Hepatic stellate cell (primary cell): ENCODE measurements at regions not wholly inside any gene's neighbourhood (a gene's known extent, or its start where the extent isn't known, plus 50 kb on each side); places are given as distances from the start of the nearest gene placed in this dataset.
A peak's percentile ranks its signal among the peaks of the same experiment; 100 is the strongest.

Source experiments
- DNase-seq: peaks from one replicate; pipeline ENCODE4 v3.0.0; 2011; ENCODE audit warnings: low spot score

DNA sequence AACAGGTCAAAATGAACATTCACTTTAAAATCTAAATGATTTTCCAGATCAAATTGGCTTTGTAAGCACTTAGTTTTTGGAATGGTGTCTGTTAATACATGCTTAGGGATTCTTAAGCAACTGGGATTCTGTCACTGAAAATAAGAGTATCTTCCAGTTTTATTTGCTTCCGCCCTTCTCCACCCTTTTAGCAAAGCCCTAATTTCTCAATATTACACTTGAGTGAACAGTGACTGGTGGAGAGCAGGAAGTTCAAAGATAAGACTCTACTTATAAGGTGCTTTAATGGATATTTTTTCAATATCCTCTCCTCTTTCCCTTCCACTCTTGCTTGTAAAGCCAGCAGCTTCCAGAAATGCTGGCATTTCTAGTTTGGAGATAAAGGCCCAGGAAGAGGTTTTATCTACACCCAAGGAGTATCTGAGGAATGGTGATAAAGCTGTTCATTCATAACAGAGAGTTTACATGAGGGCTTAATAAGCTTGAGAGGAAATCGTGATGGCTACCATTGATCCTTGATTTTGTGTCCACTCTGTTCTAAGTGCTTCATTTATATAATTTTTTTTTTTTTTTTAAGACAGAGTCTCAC is 265.9 kb upstream of the PRICKLE1 start:
- DNase-seq: no peak

DNA sequence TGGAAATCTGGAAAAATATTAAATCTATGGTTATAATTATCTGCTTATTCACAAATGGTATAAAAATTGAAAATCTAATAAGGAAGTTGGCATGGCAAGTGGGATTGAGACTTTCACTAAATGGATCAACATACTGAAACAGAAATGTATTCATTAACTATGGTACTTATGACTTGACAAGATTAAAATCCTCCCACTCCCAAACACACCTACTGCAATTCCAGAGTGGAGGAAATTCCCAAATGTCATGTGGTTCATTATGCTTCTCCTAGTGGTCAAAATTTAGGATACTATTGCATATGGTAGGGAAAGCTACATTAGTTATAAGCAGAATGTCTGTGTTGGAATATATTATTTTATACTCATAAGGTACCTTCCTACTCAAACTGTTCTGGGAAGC is 265.3 kb upstream of the PRICKLE1 start:
- DNase-seq: no peak

DNA sequence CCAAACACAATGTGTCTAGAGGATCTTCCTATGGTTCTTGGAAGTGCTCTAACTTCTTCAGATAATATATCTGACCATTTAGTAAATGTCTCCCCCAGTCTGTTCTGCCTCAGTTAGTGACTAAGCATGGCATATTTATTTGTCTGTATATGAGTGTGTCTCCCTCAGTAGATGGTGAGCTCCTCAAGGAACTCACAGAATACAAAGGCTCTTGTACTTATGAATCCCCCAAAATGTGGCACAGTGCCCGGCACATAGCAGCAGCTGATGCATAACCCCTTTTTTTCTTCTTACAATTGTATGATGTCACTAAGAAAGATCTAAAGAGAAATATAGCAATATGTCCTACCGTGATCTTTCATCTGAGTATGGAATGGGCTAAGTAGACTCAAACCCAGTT is 264.7 kb upstream of the PRICKLE1 start:
- DNase-seq: no peak

DNA sequence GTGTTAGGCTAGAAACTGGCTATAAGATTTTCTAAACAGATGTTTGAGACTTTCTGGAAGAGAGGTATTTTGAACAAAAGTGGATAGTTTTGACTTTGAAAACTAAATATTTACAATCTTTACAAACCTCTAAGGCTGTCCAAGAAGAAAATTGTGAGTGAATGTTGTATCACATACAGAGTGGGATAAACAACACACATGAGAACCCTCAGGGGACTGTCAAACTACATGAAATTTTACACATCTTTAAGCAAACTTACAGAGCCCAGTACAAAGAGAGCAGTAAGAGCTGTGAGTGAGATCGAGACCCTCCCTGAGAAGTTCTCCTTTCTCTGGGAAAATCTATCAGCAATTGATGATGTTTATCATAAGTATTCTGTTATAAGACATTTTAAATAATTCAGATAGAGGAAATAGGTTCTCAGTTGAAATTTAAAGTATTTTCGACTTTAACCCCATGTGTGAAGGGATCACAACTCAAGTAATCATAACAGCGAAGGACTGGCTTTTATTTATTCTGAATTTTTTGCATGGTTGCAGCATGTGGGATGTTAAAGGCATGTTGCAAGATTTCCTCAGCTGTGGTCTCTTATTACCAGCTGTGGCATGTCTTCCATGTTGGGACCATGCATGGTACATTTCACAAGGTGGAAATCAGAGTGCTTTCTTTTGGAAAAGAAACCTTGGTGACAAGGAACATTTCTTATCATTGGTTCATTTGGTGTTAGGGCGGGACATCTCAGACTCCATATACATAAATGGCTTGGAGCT is 264.0 kb upstream of the PRICKLE1 start:
- DNase-seq: no peak

DNA sequence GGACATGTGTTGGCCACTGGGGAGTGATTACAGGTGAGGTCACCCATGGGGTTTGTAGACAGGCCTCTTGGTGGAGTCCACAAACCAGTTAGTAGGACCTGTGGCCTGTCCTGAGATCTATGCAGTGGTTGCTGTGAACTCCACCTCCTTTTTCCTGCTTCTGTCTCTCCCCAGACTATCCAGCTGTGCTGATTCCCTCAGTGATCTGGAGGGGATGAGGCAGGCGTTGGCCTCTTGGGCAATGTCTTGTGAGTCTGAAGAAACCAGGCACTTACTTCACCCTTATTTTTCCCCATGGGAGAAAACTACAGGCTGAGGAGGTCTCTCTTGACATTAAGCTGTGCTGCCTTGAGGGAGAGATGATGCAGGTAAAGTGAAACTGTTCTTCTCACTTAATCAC is 257.2 kb upstream of the PRICKLE1 start:
- no peak for DNase-seq

DNA sequence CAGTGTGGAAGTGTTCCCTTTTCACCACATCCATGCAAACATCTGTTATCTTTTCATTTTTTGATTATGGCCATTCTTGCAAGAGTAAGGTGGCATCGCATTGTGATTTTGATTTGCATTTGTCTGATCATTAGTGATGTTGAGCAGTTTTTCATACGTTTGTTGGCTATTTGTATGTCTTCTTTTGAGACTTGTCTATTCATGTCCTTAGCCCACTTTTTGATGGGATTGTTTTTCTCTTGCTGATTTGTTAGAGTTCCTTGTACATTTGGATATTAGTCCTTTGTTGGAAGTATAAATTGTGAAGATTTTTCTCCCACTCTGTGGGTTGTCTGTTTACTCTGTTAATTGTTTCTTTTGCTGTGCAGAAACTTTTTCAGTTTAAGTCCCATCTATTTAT is 244.5 kb upstream of the PRICKLE1 start:
- DNase-seq: no peak

DNA sequence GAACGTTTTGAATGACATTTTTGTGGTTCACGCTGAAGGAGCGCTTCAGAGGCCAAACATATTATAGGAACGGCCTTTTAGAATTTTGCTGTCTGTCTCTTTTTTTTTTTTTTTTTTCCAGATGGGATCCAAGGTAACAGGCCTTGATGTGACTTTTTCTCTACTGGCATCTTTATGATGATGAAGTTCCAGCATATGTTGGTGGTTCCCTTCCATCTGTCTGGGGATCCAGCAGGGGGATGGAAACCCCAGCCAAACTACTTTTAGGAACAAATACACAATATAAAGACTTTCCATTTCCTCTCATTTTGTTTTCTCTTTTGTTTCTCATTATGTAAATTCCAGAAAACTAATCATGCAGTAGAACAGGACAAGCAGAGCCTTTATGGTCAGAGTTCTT is 239.3 kb upstream of the PRICKLE1 start:
- DNase-seq: no peak

DNA sequence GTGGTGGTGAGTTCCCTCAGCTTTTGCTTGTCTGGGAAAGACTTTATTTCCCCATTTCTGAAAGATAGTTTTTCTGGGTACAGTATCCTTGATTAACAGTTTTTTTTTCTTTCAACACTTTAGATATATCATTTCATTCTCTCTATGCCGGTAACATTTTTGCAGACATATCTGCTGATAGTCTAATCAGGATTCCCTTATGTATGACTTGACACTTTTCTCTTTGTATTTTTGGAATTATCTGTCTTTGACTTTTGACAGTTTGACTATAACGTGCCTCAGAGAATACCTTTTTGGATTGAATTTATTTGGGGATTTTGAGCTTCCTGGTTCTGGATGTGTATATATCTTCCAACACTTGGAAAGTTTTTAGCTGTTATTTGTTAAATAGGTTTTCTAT is 234.8 kb upstream of the PRICKLE1 start:
- DNase-seq: no peak

DNA sequence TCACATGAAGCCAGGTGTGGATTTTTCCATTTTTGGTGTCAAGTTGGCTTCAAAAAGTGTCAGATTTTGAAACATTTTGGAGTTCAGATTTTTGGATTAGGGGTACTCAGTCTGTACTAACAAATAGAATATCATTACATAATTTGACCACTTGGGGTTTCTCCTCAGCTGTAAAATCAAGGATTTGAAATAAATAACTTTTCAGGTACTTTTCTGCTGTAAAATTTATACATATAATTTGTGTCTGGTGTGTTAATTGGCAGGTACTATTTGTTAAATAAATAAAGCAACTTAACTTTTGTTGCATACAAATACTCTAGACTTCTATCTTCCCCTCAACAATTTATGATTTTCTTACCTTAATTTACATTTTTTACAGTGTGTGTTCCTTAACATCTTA is 234.1 kb upstream of the PRICKLE1 start:
- DNase-seq: no peak

DNA sequence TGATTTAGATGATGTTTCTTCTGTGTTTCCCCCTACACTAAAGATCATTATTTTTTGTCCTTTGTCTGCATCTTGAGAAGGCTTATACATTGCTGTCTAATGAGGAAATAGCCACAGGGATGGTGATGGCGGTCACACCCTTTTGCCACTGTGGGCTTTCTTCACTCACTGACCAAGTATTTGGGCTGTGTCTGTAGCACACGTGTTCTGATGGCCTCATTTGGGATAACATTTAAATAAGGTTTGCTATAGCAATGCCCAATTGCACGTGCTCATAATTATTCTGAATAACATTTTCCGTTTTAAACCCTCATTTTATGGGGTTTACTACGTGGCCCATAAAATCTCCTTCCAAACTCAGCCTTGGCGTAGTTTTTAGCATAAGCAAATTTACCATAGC is 230.3 kb upstream of the PRICKLE1 start:
- no peak for DNase-seq

DNA sequence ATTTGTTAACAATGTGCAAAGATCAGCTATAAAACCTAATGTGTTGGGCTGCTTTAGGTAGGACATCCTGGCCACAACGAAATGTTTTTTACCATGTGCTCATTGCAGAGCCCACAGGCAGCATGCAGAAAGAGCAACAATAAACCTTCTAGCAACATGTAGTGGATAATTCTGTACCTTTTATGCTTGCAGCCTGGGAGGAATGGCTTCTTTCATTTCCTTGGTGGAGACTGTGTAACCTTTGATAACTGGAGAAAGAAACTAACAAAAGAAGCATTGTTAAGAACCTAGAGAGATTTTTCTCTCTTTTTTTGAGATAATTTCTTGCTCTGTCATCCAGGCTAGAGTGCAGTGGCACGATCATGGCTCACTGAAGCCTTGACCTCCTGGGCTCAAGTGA is 225.5 kb upstream of the PRICKLE1 start:
- no peak for DNase-seq

DNA sequence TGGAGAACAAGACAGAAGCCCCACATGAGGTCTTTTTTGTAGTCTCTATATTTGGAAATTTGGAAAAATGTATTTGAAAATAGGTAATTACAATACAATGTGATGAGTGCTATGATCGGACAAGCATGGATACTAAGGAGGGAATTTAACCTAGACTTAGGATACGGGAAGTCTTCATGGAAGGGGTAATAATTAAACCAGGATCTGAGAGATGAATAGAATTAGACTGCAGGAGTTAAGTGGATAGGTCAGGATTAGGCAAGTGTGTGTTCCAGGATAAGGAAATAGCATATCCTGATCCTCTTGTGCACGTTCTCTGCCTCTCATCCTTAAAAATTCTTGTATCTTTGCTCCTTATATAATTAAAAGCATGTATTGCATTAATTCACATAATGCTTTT is 223.3 kb upstream of the PRICKLE1 start:
- DNase-seq: no peak

DNA sequence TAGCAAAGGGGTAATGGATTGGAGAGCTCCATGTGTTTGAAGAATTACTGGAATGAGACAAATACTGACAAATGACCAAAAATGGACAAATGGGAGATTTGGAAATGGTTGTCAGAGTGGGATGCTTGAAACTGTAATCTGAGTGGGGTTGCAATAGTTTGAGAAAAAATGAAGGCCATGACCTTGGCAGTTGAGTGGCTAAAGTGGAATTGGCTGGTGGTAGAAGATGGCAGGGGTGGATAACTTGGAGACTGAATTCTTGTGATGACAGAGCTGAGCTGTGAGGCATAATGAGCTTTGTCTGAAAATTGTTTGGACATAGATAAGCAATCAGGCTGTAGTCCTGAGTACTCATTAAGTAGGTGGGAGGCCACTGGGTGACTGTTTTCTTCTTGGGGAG is 222.5 kb upstream of the PRICKLE1 start:
- no peak for DNase-seq

DNA sequence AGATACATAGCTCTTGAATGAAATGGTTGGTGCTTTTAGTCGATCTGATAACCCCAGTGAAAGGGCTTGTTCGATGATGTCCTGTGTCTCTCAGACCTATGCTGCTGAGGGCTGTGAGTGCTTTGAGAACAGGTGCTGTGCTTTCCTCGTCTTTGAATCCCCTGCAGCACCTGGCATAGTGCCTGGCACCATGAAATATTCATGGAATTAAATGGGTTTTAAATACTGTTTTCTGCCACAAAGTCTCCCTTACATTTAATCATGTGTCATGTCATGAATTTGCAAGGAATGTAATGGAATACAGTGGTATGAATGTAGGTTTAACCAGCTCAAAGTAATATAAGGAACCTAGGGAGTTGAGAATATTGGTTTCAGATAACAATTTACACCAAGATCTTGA is 220.5 kb upstream of the PRICKLE1 start:
- no peak for DNase-seq

DNA sequence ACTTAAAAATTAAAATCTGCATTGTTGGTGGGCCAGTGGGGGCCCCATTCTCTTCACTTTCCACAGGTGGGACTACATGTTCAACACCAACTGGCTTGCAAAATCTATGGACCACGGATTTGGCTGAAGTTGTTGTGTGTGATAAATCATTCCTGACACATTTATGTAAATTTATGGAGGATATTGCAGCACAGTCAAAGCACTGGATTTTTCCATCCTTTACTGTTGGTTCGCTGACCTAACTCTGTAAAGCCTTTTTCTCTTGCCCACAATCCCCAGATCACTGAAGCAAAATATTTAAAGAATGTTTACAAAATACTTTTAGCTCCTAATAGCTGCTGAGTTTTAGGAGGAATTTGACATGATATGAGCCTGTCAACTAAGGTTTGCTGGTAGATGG is 219.7 kb upstream of the PRICKLE1 start:
- no peak for DNase-seq

DNA sequence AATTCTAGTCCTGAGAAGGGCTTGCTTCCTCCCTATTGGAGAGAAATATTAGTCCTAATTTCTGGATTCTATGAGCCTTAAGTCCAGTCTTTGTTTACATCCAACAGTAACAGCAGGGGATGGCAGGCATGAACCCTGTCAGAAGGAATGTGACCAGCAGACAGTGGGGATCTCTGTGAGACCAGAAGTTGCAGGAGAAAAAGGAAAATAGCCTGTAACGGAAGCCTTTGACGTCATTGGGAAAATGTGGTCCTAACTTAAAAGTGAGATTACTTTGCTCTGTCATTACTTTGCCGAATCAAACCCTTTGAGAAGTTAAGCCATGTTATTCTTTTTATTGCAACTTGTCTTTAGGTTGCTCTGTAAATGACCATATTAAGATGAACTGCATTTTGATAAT is 218.2 kb upstream of the PRICKLE1 start:
- no peak for DNase-seq

DNA sequence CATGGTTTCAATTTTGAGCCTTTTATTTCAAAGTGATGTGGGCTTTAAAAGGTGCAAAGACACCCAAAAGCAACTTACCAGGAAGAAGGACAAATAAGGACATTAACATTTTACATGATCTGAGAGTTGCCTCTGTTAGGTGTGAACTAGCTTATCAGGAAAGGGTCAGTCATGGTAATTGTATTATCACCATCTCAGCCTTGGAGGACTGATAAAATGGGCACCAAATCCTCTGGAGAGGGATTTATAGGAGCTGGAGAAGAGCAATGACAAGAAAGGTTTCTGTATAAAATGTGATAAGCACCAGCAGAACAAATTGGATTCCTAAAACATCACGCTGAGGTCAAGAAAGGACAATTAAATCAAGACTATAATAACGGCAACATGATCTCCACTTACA is 217.7 kb upstream of the PRICKLE1 start:
- DNase-seq: no peak

DNA sequence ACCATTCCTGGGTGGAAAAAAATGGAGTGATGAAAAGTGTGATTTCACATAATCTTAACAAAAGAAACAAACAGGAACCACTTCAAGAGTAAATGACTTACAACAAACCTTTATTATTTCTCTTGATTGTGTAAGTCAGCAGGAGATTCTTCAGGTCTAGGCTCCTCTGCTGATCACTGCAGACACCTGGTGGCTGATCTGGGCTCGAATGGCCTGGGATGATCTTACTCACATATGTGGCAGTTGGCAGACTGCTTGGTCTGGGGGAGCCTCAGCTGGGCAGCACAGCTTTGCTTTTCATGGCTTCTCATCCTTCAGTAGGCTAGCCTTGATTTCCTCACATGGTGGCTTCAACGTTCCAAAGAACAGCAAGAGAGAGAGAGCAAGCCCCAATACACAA is 215.4 kb upstream of the PRICKLE1 start:
- no peak for DNase-seq

DNA sequence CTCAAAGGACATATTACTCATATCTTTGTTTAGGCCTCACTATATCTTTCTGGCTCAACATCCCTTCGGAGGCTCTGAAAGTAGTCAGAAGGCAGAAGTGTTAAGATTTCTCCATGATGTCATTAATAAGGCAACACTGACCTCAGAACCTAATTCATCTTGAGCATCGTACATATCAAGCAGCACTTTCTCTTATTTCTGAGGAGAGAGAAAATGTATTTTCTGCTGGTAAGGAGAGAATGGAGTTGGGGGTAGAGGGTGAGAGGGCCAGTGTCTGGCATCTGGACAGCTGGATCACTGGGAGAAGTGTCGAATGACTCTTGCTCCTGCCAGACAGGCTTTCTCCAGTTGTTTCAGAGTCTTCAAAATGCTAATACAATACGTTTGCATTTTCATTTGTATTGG is 213.2 kb upstream of the PRICKLE1 start:
- DNase-seq: no peak

DNA sequence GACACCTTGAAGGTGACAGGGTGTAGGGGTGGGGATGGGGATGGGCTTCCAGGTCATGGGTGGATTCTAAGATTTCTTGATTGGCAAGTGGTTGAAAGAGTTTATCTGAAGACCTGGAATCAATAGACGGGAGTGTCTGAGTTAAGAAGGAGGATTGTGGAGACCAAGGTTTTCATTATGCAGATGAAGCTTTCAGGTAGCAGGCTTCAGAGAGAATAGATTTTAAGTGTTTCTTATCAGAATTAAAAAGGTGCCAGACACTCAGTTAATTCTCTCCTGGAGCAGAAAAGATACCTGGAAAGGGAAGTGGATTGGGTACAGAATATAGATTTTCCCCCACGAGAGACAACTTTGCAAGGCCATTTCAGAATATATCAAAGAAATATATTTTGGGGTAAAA is 211.7 kb upstream of the PRICKLE1 start:
- DNase-seq: no peak

DNA sequence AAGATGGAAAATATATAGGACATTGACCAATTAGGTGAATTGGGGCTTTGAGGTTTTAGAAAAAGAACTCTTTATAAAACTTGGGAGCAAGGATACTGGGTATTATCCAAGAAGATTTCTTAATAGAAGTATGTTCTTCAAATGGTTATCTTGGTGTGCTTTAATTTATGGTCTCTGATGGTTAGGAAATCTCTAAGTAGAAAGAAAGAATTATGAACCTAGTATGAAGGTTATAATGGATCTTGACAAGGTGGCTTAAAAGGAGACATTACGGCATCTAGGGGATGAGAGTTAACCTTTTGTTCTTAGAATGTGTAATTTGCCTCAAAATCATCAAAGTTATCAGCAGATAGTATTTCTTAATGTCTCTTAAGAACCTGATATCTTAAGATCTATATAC is 210.4 kb upstream of the PRICKLE1 start:
- DNase-seq: no peak

DNA sequence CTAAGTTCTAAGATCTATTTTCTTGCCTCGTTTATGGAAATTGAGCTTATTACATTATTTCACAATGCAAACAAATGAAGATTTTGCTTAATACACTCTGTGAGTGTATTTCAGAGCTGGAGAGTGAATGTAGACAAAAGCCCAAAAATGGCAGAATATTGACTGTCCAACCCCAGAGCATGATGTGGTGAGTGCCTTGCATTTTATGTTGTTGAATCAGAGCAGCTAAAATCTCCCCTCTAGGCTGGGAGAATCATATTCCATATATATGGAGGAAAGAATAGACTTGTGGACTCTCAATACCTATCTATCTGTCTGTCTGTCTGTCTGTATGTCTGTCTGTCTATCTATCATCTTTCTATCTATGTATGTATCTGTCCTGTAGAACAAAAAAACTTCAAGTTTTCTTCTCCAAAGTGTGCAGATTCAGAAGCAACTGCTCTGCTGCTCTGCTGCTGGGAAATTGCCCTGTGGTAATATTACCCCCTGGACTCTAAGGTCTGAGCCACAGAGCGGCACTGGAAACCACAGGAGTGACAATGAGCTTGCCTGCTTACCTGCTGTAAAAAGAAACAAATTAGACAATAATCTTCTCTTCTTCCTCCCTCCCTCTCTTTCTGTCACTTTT is 209.4 kb upstream of the PRICKLE1 start:
- DNase-seq: peak; percentile 26

DNA sequence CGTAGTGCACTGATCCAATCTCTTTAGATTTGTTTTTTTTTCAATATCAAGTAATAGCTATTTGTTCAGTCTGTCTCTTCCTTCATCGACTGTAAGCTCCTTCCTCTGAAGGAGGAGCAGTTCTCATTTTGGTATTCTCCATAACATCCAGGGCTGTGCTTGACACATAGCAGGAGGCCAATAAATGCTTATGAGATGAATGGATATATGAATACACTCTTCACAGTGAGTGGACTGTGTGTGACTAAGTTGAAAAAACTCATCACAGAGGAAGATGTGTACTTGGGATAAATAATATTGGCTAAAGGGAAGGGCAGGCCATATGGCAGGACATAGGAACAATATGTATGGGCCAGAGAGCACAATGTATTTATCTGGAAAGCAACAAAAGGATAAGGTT is 205.3 kb upstream of the PRICKLE1 start:
- peak; percentile 19 for DNase-seq

DNA sequence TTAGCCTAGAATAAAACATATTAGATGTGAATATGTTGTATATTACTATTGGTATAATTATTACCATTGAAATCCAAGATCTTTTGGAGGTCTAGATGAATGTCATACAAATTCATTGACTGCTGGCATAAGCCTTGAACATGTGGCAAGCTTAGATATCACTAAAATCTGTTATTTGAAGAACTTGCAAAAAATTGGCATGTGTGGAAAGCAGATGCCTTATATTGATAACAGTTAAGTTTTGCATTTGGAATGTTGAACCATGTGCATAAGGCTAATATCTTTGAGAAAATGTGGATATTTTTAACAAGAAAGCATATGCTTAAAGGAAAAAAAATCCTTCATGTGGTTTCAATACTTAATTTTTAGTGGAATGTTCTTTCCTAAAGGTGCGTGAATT is 203.6 kb upstream of the PRICKLE1 start:
- DNase-seq: no peak
